Suprapubic skin (tissue), 4 donors: ENCODE measurements at regions not wholly inside any gene's neighbourhood (a gene's known extent, or its start where the extent isn't known, plus 50 kb on each side); places are given as distances from the start of the nearest gene placed in this dataset.

Experiments
- POLR2A ChIP-seq, 2 donors: fragments of 450-650 bp; IDR thresholded peaks; one replicate each; pipeline ENCODE4 v1.6.1; 2017; ENCODE audit warnings: antibody characterized with exemption in 2 of 2, mild to moderate bottlenecking in 2 of 2, moderate library complexity in 2 of 2
- POLR2AphosphoS5 ChIP-seq, 3 donors: sonication (generic); formaldehyde crosslinking; IDR thresholded peaks; one replicate each; pipeline ENCODE4 v1.6.1; 2017; ENCODE audit warnings: antibody characterized with exemption in 3 of 3
- TF ChIP-seq, protein P1 (sequence below), 2 donors: fragments of 200-600 bp in 1 of 2; fragments of 450-650 bp in 1 of 2; sonication (generic) in 1 of 2; IDR thresholded peaks; one replicate each; pipeline ENCODE4 v1.5.1; 2016 to 2019; ENCODE audit warnings: antibody characterized with exemption in 2 of 2, mild to moderate bottlenecking in 1 of 2, moderate library complexity in 1 of 2

DNA sequence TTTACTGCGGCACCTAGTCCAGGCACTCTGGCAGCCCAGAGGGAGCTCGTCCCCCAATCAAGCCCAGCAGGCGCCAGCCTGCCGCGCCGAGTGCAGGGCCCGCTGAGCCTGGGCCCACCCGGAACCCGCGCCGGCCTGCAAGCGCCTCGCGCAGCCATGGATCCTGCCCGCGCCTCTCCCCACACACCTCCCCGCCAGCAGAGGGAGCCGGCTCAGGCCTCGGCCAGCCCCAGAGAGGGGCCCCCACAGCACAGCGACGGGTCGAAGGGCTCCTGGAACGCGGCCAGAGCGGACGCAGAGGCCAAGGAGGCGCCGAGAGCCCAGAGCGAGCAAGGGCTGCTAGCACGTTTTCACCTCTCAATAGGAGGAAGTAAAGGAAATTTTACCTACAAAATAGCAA lies 767.0 kb downstream of the MRPL39 start:
- TF ChIP-seq POLR2A (IDR thresholded peaks at IDR 0.05) (no peak), POLR2AphosphoS5 (IDR thresholded peaks at IDR 0.05) (no peak)
- TF ChIP-seq, protein P1, sequence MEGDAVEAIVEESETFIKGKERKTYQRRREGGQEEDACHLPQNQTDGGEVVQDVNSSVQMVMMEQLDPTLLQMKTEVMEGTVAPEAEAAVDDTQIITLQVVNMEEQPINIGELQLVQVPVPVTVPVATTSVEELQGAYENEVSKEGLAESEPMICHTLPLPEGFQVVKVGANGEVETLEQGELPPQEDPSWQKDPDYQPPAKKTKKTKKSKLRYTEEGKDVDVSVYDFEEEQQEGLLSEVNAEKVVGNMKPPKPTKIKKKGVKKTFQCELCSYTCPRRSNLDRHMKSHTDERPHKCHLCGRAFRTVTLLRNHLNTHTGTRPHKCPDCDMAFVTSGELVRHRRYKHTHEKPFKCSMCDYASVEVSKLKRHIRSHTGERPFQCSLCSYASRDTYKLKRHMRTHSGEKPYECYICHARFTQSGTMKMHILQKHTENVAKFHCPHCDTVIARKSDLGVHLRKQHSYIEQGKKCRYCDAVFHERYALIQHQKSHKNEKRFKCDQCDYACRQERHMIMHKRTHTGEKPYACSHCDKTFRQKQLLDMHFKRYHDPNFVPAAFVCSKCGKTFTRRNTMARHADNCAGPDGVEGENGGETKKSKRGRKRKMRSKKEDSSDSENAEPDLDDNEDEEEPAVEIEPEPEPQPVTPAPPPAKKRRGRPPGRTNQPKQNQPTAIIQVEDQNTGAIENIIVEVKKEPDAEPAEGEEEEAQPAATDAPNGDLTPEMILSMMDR (IDR thresholded peaks at IDR 0.05): no peak
